IPS-NIHi11 (cell line): ENCODE measurements at regions not wholly inside any gene's neighbourhood (a gene's known extent, or its start where the extent isn't known, plus 50 kb on each side); places are given as distances from the start of the nearest gene placed in this dataset.

Source experiments
- DNase-seq: peaks from one replicate; pipeline ENCODE4 v3.0.0; 2012; ENCODE audit warnings: mixed read lengths, low spot score

DNA sequence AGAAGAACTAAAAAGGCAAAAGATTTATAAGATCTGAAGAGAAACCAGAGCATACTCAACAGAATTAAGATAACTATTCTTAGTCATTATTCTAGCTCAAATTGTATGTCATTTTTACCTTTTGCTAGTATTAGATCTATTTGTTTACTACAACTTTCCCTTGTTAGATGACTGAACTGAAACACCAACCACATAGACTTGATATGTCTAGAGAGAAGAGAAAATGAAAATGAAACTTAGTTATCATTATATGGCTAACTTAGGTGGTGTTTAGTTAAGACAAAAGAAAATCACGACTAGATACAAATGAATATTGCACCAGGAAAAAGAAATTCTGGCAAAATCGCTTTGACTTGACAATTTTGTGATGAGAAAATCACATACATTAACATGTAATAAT, 690.8 kb downstream of the PCDH18 start:
- no peak for DNase-seq

DNA sequence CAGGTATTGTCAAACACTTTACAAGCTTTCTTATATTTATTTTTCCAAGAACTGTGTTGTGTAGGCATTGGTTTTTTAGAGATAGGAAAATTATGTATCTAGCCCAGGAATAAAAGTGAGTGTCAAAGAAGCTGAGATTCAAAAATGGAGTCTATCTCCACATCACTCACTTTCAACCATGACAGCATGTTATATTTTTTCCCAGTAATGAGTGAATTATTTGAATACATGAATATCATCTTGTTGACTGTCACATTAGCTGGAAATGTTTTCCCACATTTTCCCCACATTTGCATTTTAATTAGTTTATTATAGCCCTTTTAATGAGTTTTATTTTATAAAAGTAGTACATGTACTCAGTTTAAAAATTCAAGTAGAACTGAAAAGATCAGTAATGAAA, 693.7 kb downstream of the PCDH18 start:
- no peak for DNase-seq

DNA sequence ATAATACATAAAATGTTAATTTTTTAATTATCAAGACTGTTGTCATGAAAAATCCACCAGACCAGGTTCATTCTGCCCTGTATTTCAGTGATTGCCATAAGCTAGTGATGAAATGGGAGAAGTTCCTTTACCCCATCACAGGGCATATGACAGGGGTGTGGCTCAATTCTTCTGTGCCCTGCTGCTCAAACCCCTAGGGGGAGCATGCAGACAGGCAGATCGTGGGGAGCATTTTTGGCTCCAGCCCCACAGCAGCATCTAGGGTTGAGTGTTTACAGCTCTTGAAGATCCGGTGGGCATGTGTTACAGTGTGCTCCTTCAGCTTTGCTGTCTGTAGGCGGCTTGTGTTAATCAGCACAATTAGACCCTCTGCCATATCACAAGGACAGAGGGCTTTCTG, 700.7 kb downstream of the PCDH18 start:
- no peak for DNase-seq

DNA sequence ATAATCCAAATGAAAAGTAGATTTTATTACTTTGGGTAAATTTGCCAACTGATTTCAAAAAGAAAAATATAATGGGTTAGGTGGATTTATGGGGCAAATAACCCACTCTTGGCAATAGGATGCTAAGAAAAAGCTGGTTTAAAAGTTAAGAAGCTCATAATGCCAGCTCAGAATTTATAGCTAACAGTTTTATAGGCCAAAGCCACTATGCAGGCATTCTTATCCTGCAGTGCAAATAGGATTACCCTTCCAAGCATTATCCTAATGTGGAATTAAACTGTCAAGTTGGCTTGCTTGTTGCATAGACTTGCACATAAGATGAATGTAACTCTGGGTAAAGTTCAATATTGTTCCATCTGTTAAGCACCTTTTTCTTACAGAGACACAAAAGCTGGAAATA, 703.0 kb downstream of the PCDH18 start:
- DNase-seq = no peak

DNA sequence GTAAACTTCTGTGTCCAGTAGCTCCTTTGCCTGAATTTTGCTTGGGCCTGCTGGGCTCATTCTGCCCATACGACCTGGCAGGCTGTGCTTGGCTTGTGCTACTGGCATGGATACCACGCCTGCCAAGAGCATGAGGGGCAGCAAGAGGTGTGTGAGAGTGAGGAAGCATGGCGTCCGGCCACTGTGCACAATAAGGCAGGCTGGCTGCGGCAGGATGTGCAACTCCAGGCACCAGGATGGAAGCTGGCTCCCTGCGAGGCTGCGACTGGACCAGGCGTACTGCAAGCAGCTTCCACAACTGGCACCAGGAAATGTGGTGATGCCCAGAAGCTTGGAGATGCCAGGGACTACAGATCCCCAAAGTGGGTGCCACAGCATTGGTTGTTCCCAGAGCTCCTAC, 709.3 kb downstream of the PCDH18 start:
- DNase-seq = no peak

DNA sequence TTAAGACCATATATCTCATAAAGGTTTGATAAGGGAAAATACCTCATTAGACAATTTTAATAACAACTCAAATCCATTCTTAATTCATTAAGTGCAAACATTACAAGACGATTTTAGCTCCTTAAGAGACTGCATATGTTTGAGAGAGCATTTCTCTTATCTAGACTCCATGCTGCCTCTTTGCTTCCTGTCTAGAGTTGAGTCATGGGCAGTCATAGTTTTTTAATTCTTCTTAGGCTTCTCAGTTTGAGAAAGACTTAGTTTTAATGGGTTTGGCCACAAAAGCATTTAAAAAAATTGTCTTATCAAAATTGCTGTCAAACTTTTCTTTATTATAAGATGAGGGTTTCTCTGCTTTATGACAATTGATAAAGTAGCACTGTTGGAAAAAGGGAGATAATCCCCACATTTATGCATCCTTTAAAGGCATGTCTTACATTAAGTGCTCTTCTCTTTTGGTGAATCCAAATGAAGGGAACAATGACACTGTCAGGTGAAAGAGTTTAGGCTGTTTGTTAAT, 713.4 kb downstream of the PCDH18 start:
- no peak for DNase-seq

DNA sequence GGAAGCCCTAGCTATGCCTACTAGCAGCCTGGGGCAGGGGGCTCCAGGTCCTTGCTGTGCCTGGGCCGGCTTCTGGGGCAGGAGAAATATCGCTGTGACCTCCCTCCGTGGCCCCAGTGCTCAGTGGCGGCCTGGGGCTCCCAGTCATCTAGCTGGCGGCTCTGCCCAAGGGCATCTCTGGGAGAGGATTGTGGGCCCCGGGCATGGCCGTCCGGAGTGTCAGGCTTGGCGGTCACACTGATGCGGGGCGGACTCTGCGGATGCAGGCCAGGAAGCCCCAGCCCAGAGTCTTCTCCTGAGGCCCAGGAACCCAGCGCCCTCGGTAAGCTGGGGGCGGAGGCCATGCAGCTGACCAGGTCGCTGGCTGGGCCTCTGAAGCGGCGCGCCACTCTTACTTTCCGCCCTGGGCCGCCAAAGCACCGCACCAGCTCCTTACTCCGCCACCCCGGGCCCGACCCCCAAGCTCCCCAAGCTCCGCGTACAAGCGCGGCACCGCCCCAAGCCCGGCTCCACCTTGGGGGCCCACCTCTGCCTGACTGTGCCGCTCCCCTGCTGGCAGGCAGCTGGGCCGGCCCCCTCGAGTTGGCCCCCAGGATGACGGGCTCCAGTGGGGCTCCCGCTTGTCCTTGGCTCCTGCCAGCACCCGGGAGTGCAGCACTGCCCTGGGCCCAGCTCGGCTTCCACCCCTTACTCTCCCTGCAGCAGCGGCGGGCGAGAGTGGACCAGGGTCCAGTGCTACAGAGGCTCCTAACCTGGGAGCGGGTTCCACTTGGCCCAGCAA, 720.0 kb downstream of the PCDH18 start:
- DNase-seq = no peak

DNA sequence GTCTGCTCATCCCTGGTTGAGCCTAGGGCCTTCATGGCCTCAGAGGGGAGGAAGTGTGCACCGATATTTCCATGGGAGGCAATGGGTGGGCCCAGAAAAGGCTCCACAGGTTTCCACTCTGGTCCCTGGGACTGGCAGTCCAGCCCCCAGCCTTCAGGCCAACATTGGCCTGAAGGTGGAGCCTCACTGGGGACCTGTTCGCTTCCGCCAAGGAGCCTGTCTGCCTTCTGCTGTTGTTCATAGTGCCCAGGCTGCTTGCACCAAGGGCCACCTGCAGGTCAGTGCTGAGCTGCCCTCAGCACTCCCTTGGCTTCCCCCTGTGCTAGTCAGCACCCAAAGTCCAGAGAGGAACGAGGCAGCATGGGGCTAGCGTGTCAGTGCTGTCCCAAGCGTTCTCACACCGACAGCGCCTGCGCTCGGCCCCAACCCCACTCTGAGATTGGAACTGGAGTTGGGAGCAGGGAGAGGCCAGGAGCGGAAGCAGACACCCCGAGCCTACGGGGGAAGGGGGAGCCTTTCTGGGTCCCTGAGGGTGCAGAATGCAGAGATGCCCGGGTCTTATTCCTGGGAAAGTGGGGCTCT, 720.7 kb downstream of the PCDH18 start:
- no peak for DNase-seq

DNA sequence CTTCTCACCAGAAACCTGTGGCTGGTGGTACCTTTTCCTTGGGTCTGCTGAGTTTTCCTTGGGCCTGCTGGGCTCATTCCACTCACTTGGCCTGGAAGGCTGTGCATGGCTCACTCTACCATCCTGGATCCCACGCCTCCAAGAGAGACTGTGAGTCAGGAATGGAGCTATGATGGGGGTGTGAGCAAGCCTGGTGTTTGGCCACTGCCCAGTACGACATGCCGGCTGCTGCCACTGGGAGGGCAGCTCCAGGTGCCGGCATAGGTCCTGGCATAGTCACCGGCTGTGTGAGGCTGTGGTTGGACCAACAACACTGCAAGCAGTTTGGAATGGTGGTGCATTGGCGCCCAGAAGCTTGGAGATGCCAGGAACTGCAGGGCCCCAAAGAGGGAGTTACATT, 721.7 kb downstream of the PCDH18 start:
- DNase-seq = no peak

DNA sequence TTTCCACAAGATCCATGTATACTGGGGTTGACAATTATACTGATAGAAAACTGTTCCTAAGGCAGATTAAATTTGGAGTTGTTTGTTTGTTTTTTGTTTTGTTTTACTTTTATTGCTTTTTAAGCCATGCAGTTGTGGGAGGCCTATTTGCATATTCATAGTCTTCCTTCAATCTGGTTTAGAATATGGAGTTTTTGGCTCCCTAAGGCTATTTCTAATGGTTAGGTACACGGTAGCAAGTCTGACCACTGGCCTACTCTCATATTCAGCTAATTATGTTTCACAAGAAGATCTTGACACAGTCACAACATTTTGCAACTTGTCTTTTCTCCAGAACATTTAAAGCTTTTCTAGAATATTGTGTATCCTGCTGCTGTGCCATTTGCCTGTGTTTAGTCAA, 725.5 kb downstream of the PCDH18 start:
- DNase-seq = no peak

DNA sequence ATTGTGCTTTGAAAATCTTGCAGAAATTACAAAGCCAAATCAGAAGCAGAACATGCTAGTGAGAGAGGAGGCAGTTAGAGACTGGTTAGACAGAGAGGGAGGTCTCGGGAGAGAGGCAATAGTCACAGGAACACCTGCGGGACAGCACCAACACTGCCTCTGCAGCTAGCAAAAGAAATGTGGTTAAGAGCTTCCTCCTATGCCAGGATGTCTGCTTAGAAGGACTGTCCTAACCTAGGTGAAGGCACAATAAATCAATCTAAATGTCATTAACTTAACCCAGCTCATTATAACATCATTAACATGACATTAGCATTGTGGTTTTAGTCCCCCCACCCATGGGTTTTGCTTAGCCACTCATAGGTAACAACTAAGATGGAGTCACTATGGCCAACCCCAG, 726.7 kb downstream of the PCDH18 start:
- no peak for DNase-seq

DNA sequence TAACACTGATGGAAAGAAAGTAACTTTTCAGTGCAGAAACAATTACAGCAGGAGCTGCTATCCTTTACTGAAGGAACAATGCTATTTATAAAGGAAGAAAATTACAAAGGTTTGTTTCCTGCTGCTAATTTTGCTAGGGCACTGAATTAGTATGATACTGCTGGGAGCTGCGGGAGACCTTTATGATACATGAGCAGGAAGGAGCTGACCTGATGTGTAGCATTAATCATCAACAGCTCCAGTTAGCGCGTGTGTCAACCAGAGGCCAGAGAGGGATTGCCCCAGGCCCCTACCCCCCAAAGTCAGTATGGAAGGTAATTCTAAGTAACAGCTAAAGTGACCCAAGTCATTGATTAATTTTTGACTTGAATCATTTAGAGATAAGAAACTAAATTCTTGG, 728.9 kb downstream of the PCDH18 start:
- peak; percentile 15 for DNase-seq

DNA sequence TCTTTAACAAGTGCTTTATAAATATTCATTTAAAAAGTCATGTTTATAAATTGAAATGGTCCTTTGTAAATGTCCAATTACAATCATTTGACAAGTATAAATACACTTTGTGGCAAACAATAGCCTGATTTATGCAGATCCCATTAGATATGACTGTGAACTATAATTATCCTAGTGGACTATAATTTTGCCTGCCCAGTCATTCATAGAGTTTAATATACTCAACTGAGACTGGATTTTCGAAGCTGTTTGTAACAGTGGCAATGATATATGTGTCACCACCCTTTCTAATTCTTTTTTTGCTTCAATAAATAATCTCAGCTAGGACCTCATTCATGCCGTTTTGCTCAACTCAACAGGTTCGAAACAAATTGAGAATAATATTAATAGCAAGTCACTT, 732.0 kb downstream of the PCDH18 start:
- no peak for DNase-seq

DNA sequence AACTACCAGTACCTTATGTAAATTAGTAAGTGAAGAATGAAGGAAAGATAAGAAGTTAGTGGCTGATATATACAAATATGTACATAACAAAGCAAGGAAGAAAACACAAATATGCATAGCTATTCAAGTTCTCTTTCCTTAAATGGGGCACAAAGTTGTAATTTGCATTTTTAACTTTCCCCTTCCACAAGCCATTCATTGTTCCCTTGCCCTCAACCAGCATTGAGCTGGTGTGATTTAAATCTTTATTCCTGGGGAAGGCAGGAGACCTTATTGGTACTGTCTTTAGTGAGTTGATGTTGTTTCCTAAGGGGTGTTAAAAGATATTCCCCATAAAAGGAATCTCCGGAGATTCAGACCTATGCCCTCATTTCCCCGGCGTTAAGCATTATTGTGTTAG, 735.3 kb downstream of the PCDH18 start:
- DNase-seq = peak; percentile 15

DNA sequence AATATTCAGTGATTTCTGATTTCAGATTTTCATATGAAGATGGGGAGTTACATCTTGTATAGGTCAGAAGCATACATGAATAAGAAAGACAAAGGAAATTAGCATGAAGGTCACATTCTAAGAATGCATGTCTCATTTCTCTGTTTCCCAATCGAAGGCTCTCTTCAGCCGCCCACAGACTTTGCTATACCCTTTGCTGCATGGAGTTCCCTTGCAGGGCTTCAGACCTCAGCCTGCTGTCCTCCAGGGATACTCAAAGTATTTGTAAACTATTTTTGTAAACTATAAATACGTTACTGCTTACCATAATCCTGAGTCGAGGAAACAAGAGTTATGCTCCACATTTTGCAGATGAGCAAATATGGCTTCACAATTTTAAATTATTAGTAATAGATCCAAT, 738.4 kb downstream of the PCDH18 start:
- no peak for DNase-seq

DNA sequence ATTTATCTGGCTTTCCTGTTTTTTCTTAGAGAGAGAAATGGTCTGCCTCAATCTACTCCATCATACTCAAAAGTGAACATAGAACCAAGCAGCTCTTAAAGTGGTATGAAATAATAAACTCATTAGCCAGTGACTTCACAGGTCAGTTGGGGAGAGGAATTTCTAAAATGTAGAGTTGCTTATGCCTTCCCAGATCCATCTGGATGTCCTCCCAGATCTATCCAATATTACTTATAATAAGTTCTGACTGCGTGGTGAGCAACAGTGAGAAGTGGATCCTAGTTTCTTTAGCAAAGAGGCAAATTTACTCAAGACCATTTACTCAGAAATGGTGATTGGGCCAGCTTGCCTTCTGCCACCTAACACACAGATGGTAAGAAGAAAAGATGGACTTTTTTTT, 748.0 kb downstream of the PCDH18 start:
- no peak for DNase-seq

DNA sequence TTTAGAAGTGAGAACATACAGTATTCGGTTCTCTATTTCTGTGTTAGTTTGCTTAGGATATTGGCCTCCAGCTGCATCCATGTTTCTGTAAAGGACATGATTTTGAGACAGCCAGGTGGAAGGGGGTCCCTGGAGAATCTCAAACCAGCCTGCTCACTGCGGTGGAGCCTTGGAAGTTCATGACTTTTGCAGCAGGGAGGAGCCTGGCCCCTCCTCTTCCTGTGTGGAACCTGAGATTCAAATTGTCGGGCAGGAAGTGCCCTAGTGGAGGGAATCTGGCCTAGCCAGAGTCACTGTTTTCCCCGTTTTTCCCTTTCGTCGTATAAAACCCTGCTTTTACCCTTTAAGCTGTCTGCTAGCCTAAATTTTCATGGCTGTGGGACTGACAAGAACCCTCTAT, 762.6 kb downstream of the PCDH18 start:
- DNase-seq = no peak

DNA sequence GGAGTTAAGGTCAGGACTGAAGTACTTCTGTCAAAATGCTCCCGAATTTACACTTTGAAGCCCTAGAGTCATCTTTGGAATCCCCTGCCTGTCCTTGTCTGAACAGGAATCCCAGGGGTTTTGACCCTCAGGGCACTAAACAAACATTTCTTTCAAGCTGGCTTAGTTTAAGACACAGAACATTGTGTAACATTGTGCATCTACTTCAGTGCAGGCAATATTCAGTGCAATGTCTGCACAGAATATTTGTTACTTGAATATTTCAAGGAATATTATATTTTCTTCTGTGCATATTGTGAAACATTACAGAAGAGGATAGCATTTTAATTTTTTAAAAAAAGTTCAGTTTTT, 763.4 kb downstream of the PCDH18 start:
- no peak for DNase-seq

DNA sequence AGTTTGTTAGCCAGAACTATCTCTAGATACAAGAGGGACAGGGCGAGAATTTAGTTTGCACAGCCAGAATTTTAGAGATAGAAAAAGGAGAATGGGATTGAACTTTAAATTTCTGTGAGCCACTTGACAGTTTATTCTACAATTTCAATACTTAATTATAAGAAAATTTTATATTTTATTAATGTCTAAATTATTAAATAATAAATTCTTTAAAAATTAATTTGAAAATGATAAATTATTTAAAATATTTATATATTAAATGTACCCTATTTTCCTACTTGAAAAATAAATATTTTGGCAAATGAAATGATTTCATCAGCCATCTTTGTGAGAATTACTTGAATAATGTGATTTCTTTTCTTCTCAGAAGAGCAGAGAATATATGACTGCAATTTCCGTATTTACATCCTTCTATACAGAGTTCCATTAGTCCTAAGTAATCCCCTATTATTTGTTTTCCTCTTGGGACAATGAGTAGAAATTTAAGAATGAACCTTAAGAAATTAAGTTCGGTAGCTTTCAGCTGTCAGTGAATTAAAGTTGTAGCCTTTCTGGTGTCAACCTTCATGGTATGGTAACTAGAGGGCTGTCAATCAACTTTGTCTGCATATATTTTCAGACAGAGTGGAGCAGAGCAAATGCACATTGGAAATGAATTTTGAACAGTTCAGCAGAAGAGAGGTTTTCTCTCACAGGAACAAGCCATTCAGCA, 763.9 kb downstream of the PCDH18 start:
- DNase-seq = no peak

DNA sequence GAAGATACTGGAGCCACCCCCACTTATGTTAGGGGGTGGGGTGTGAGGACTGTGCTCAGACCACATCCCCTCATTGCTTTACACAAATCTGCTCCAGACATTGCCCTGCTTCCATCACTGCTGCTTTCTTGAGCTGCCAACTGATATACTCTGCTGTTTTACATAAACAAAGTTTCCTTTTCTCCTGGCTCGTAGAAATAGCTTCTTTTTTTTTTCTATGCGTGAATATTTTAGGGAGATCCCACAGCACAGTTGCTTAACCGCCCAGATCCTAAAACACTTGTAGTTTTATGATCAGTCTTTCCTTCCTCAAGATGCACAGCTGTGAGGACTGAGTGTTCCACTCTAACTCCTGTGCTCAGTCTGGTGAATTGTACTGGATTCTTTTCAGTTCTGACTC, 768.4 kb downstream of the PCDH18 start:
- DNase-seq = no peak

DNA sequence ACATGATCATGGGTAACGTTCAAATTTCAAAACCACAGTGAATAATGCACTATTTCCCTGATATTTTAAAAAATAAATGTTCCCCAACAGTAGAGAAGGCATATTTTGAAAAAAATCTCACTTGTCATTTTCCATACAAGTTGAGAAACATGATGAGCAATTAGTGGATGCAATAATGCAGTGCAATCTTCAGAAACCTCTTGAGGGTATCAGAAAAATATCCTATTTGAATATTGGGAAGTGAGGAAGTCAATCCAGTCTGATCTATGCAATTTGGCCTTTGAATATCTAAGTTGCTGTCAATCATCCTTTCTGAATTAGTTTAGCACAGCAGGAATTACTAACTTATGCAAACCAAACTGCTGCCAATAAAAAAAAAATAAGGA, 776.8 kb downstream of the PCDH18 start:
- DNase-seq = no peak

DNA sequence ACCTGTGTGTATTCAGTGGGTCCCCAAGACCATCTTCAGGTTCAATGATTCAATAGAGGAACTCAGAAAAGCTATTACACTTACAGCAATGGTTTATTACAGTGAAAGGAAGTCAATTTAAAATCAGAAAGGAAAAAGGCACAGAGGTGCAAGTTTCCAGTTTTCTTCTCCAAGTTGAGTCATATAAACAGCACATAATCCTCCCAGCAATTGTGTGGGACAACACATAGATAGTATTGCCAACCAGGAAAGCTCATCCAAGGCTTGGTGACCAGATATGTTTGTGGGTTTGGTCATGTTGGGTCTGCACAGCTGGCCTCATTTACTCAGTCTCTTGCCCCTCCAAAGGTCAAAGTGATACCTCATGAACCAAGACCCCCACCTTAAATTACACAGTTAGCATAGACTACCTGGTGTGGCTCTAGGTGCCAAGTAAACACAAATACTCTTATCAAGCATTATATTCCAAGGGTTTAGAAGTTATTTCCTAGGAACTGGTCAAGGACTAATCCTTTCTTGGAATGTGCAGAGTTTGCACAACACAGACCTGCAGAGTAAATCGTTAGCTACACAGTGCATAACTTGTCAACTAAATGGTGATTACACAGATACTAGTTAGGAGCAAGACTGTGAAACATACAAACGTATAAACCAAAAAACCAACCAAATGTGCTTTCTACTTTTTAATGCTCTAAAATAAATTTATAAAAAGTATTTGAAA, 777.3 kb downstream of the PCDH18 start:
- no peak for DNase-seq

DNA sequence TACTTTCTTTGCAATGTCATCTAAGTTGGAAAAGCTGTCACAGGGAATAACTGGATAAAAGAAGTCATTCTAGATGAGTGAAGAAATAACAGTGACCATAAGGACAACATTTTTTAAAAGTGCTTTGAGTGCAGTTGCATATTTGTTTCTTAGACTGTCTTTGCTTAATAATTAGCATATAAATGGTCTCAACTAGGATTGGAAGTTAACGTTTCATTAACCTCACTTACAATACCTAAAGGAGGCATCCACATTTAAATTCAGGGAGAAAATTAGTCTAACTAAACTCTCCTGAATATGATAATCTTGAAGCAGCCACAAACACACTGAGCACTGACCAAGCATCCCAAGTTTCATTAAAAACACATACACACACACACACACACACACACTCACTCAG, 780.7 kb downstream of the PCDH18 start:
- no peak for DNase-seq
